Esophagus mucosa (tissue), 1 donor: ENCODE measurements at regions not wholly inside any gene's neighbourhood (a gene's known extent, or its start where the extent isn't known, plus 50 kb on each side); places are given as distances from the start of the nearest gene placed in this dataset.

Experiments
- ATAC-seq: fragments of 200-7000 bp; cut with Tn5 transposase; one replicate; pipeline ENCODE4 v1.9.1; 2020
- donor health status: DM: yes; HTN: yes; CAD: no.

DNA sequence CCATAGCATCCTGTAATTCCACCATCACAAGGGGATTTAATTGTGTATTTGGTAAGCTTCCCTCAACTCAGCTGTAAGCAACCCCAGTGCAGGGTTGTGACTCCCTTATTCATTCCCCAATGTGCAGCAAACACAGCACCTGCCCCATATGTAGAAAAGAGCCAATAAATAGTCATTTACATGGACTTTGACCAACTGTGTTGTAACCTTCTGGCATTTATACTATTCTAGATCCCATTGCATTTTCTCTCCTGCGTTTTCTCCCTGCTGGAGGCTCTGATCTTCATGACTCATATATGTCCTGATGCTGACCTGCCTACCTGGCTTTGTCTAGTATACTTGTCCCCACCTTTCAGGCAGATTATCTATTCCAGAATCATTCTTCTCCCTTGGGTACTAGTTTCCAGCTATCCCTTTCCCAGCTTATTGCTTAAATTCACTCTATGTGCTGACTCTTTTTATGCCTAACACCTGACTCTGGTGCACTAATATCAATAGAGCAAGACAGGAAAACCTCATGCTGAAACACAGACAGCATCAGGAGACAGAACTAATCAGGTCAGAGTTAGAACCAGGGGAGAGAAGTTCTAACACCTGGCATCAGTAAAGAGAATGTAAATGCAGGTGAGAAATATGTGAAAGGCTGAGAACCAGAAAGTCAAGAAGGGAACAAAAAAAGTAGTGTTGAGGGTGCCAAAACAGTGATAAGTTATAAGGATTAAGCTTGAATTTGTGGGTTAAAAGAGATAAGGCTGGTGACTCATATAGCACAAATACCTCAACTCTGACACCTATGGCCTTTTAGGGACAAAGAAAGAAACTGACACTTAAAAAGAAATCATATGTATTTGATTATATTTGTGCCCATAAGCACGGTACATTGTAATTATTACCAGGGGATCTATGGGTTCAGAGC is 402.7 kb downstream of the IPMK start:
- ATAC-seq, result no peak

DNA sequence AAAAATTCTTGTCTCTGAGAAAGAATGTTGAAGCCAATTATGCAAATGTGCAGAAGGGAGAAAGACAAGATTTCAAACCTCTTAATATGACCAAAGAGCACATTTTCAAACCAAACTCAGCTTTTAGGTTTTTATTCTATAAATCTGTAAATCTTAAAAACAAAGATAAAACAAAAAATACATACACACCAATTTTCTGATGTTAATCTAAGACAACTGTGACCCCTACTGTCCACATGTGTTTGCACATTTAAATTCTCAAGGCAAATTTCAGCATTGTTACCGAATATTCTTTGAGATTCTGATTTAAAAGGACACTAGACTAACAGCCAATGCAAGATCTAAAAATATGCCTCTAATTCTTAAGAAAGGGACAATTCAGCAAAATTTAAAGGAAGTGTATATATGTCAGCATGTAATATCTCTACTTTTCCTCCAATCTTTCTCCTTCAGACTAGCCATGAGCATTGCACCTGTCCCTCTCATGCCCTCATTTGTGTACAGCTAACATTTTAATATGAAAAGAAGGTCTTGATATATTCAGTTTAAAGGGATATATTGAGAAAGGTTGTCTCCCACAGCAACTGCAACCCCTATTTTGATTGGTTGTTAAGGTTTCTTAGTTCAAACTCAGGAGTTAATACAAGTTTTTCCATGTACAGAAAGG is 417.9 kb downstream of the IPMK start:
- no peak for ATAC-seq

DNA sequence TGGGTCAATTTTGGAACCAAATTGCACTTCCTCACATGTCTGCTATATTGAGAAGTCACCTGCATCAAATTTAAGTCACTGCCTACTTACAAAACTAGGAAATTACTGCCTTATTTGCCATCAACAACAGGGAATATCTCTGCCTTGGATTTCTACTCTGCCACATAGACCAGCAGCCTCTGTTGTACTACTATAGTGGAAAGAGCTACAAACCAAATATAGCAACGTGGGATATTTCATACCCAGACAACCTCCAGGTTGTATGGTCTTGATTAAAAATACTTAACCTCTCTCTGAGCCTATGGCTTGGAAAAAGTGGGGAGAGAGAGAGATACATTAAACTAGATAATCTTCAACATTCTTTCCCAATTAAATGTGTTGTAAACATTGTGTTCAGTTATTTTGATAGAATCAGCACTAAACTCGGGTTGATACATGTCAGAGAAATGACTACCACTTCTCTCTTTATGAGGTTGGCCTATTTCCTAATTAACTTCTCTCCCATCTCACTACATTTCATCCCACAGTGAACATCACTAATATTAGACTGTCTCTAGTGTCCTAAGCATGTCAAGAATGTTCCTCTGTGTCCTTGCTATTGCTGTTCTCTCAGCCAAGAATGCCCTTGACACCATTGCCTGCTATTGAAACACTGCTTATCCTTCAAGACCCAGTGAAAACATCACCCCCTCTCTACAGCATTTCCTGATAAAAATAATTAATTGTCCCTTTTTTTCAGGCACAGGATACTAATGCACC is 421.2 kb downstream of the IPMK start:
- ATAC-seq, result no peak

DNA sequence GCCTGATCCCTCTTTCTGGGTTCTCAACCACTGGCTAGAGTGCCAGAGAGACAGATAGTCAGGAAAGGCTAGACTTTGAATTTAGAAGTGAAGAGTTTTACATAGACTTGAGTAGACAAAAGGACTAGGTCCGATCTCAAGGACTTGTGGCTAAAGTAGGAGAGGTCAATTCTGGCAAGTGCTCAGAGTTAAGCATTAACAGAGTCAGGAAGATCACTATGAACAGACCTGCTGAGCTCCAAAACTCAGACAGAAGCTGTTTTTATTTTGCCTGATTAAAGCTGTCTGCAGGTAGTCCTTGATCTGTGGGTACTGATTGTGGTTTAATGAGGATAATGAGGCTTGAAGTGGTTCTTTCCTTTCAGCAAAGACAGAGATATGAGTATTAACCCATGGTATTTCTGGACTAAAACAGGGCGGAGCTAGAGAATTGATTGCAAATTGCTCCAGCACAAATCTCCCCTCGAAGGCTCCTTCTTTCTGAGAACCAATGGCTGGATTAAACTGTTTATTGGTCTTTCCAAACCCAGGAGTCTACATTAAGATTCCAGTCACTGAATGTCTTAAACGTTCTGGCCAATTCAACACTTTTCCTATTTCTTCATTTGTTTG is 423.2 kb downstream of the IPMK start:
- ATAC-seq, result no peak

DNA sequence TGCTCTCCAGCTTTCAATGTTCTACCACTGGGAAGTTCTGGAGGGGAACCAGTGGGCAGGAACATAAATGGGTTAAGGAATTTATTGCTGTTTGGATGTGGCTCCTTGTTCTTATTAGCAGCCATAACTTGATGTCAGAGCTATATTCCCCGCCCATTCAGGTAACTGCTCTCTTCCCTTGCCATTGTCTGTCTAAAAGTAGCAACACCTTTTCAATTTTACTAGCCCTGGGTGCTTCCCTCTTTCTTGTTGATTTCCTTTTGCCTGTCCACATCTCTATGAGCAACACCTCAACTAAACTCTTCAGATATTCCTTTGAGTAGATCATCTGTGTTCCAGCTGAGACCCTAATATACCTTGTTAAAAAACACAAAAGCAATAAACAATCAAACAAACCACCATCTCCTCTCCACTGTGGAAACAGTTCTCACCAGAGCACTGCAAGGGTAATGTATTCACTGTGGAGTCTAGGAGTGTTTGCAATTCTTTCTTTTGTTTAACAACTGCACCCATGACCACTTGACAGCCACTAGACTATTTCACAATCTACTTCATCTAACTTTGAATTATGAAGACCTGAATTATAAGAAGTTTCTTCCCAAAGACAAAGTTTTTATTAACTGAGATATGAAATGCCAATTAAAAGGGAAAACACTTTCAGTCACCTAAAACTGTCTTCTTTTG is 436.7 kb downstream of the IPMK start:
- ATAC-seq, result no peak

DNA sequence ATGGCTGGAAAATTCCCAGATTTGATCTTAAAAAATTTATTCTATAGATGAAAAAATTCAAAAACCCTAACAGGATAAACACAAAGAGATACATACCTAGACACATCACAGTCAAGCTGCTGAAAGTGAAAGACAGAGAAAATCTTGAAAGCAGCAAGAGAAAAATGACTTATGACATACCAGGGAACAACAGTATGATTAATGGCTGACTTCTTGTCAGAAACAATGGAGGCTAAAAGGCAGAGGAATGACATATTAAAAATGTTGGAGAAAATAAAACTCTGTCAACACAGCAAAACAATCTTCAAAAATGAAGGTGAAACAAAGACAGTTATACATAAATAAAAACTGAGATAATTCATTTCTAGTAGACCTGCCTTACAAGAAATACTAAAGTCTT is 442.7 kb downstream of the IPMK start:
- ATAC-seq, result no peak

DNA sequence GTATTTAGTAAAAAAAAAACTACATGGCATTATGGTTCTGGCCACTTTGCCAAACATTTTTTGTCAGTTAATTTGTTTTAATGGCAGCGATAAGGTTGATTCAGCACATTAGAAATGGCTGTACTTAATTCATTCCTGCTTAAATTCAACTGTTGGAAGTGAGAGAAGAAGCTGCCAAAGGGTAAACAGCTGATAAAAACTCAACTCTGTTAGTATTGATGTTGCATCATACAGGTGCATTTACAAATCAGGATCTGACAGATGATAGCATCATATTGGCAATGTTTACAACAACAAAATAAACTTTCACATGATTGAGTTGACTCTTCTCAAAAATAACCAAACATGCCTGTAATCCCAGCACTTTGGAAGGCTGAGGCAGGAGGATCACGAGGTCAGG is 444.3 kb downstream of the IPMK start:
- no peak for ATAC-seq

DNA sequence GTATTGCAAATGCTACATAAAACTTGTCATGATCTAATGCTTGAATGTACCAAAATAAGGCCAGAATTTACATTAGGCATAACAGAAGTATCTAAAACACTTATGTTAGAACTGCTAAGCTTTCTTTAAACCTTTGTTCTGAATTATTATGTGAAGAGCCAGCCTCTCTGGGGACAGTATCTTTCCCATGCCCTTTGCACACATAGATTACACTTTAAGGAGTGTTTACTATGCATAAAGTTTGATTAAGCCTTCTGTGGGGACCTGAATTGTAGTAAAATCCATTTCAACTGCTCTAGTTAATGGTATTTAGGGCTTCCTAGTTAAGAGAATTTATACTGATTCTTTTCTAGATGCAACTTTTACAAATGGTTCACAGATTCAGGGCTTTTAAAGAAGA is 444.7 kb downstream of the IPMK start:
- no peak for ATAC-seq

DNA sequence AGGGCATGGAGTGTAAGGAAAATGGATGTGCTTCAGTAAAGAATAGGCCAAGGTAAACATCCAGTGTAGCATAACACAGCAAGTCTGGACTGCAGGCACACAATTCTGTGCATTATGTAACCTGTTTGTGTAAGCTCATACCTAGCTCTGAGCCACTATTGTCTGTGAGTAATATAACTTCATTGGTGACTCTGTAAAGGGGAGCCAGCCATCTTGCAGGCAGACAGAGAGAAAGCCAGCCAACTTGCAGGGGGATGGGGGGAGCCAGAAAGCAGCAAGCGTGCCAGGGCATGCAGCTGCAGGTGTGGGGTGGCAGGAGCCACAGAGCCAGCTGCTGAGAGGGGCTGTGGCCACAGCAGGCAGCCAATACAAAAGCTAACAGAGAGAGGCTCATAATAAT is 449.2 kb downstream of the IPMK start:
- no peak for ATAC-seq

DNA sequence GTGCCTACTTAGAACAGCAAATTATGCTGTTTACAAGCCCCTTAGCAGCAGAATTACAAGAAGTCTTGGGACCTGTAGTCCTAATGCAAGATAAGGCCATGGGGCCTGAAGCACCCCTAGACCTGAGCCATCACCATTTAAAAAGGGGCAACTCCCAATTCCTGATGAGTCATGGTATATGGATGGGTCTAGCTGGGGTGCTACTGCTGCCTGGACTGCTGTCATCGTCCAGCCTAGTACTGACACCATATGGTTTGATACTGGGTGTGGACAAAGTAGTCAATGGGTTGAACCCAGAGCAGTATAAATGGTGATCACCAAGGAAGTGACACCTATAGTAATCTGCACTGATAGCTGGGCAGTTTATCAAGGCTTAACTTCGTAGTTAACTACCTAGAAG is 450.0 kb downstream of the IPMK start:
- ATAC-seq, result no peak

DNA sequence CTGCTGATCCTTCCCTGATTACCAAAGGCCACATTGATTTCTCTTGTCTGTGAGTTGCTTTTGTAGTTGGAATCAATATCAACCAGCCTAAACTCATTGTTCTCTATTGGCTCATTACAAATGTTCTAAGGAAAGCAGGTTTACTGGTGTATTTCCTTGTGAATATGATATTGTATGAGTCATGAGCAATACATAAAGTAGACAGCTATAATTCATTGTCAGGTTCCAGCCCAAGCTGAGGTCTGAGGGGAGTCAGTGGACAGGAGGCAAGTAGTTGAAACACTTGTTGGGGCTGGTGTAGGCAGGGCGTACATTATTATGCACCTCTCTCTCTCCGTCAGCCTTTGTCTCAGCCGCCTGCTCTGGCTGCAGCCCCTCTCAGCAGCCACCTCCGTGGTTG is 451.7 kb downstream of the IPMK start:
- no peak for ATAC-seq

DNA sequence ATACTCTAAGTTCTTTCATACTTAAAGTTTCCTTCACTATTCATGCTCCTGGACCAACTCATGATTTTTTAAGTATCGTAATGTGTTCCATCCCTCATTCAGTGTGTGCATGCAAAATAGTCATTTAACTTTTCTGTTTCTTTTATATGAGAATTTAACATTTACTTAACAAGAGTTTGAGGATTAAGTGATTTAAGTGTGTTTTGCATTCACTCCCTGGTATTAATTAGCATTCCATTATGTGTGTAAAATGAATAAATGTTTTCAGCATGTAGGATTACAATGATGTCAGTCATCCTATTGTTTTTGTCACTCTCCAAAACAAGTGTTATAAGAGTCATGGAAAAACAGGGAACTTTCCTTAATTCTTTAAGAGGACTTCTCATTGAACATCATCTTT is 457.7 kb downstream of the IPMK start:
- no peak for ATAC-seq

DNA sequence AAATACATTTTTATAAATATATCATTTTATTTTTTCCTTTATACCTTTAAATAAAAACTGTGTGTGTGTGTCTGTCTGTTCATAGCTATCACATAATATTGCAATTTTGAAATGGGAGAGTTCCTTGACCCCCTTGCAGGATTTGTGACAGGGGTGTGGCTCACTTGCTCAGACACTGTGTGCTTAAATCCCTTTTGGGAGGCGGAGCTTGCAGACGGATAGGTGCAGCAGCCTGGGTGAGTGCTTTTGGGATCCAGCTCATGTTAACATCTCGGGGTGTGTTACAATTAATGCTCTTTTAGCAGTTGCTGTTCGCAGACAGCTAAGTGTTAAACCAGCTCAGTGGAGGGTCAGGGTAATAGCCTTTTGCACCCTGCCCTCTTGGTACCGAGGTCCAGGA is 459.8 kb downstream of the IPMK start:
- no peak for ATAC-seq

DNA sequence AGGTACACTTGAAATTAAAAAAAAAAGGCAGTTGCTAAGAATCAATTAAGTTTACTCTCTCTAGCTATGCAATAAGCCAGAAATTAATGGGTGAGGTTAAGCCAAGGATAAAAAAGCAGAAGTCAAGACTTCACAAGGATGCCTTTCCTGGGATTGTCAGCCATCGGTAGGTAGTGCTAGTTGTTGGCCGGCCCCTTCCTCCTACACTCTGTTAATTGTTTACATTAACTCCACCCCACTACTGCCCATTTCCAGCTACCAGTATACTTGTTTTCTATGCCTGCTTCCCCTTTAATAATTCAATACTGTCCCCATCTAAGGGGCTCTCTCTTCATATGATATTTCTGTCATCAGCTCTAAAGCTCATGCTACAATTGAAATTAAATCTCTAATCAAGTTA is 461.0 kb downstream of the IPMK start:
- ATAC-seq, result no peak

DNA sequence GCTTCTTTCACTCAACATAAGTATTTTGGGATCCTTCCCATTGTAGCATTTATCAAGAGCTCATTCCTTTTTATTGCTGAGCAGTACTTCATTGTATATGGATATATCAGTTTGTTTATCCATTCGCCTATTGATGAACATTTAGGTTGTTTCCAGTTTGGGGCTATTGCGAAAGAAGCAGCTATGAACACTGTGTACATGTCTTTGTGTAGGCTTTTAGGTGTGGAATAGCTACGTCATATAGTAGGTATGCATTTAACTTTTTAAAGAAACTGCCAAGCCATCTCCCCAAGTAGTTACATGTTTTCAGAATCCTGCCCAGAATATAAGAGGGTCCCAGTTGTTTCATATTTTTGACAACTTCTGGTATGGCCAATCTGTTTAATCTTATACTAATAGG is 468.1 kb downstream of the IPMK start:
- no peak for ATAC-seq

DNA sequence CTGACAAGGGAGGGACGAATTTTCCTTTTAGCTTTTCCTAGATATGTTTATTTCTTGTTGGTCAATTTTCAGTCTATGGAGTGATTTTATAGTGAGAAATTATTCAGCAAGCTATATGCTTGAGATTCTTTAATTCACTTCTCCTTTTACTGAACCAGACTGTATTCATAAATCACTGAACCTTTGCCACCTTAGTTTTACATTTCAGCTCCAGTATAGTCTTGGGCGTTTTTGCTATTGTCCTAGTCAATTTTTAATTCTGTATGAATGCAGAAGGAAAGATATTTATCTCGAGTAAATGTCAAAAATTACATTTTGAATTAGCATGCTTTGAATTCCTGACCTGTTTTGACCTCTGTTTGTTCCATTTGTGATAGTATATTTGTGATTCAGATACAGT is 468.9 kb downstream of the IPMK start:
- no peak for ATAC-seq

DNA sequence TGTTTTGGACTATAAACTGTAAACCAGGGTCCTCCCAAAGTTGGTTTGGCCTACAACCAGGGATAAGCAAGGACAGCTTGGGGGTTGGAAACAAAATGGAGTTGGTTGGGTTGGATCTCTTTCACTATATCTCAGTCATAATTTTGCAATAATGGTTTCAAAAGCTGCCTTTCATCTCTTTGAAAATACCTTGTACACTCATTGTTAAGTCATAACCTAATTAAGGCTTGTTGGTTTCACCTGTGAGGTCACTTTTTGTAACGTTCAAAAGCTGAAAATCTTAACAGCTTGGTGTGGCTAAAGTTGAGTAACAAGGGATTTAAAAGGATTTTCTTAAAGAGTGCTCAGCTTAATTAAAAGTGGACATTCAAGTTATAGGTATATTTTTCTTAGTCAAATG is 476.1 kb downstream of the IPMK start:
- ATAC-seq, result no peak

DNA sequence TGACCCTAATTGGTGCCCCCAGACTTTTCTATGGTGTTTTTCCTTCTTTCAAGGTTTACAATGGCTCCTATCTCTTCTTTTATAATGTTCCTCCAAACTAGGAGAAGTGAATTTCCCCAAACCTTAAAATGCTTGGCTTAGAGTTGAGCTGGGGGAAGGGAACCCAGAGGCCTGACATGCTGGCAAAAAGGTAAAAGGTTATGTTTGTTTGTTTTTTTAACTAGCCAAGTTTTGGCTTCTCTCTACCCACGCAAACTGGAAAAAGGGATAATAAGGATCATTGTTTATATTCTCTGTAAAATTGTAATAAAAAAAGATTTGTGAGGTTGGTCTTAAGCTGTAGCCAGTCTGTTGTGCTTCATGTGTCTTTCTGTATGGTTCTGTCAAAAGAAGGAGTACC is 477.0 kb downstream of the IPMK start:
- ATAC-seq, result no peak

DNA sequence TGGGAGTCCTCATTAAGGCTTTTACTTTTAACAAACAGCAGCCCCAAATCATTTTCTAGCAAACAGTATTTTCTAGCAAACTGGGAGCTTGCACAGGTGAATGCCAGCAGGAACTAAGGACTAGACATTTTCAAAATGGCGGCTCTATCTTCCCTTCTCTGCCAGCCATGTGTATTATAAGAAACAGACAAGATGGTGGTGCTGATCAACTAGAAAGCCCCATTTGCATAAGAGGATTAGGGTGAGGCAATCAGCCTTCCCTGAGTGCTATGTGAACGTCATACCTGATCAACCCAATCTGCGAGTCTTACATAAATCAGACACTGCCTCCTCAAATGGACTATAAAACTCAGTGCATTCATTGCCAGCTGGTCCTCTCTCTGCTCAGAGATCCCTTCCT is 479.6 kb downstream of the IPMK start:
- ATAC-seq, result no peak

DNA sequence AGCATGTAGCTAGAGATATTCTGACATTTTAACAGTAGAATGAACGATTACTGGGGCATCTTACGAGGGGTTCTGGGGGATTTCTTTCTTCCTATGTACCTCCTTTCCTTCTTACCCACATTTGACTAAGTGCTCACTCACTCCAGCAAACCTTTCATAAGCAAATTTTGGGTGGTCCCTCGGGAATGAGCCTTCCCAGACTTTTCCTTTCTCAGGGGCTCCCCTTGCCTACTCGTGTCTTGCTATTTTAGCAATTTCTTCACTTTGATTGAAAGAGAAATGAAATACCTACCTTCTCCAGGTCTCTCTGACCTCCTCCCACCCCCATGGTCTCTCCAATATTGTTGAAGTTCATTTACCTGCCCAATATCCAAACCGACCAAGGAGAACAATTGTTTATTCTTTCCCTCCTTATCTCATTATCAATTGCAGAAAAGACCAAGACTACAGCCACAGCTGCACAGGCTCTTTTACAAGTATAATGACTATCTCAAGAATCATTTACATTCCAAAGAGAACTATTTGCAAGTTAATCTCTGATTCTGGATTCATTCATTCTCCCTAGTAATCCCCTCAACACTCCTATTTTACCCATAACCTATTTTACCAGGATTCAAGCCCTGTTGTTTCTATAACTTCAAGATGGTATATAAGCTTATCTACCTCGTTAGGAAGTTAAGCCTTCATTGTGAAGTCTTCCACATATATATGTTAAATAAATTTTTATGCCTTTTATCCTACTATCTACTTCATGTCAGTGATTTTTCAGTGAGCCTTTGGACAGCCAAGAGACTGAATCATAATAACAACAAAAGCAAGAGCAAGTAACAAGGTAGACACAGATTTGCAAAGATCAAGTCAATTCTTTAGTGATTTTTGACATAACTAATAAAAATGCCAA is 480.6 kb downstream of the IPMK start:
- no peak for ATAC-seq

DNA sequence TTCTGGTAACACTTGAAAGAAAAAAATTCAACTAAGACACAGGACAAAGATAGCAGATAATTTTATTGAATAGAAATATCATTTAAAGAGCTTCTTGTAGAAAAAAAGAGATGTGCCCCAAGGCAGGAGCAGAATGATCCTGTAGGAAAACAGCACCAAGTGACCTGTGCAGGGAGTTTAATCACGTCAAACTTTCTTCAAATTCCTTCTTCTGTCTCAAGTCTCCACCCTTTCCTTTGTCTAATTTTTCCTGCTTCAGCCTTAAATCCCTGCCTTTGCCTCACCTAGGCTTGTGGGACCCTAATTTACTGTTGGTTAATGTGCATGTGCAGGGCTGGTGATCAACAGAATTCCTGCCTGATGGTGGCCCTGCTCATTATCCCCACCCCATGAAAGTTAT is 481.4 kb downstream of the IPMK start:
- no peak for ATAC-seq

DNA sequence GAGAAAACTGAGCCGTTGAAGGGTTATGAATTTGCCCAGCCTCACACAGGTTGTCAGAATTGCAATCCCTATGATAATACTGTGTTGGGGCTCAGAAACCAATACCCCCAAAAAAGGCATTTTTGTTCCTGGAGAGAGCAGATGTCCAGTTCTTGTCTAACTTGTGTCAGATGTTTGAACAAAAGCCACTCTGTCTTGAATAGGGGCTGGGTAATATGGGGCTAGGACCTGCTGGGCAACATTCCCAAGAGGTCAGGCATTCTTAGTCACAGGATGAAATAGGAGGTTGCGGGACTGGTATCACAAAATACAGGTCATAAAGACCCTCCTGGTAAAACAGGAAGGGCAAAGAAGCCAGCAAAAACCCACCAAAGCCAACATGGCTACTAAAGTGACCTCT is 482.1 kb downstream of the IPMK start:
- no peak for ATAC-seq
